Neural progenitor cell (in vitro differentiated cells): ENCODE measurements at regions not wholly inside any gene's neighbourhood (a gene's known extent, or its start where the extent isn't known, plus 50 kb on each side); places are given as distances from the start of the nearest gene placed in this dataset.
A peak's percentile ranks its signal among the peaks of the same experiment; 100 is the strongest.

Experiments
- DNase-seq: peaks from one replicate; pipeline ENCODE4 v3.0.0-alpha.2; 2016; ENCODE audit warnings: low spot score
- H2AFZ ChIP-seq: fragments of 200-600 bp; sonication (generic); replicated peaks from 2 replicates; pipeline ENCODE4 v1.6.1; 2016; ENCODE audit warnings: antibody characterized with exemption
- H3F3A ChIP-seq: fragments of 200-600 bp; sonication (generic); 2 replicates; pipeline ENCODE4 v1.6.1; 2016; ENCODE audit warnings: antibody characterized with exemption, low read depth
- H3K27ac ChIP-seq: fragments of 200-600 bp; sonication (generic); 2 replicates; pipeline ENCODE4 v1.5.1; 2016; ENCODE audit warnings: mild to moderate bottlenecking
- H3K27me3 ChIP-seq: fragments of 200-600 bp; sonication (generic); 2 replicates; pipeline ENCODE4 v1.6.1; 2016; ENCODE audit warnings: mild to moderate bottlenecking, moderate library complexity
- H3K36me3 ChIP-seq: fragments of 200-600 bp; sonication (generic); 2 replicates; pipeline ENCODE4 v1.5.1; 2016
- H3K4me1 ChIP-seq: fragments of 200-600 bp; sonication (generic); 2 replicates; pipeline ENCODE4 v1.6.1; 2016; ENCODE audit warnings: mixed run types
- H3K4me2 ChIP-seq: fragments of 200-600 bp; sonication (generic); 2 replicates; pipeline ENCODE4 v1.6.1; 2016
- H3K4me3 ChIP-seq: fragments of 200-600 bp; sonication (generic); 2 replicates; pipeline ENCODE4 v1.5.1; 2016
- H3K79me2 ChIP-seq: fragments of 200-600 bp; sonication (generic); 2 replicates; pipeline ENCODE4 v1.6.1; 2016; ENCODE audit warnings: low read depth
- H3K9ac ChIP-seq: fragments of 200-600 bp; sonication (generic); 2 replicates; pipeline ENCODE4 v1.6.1; 2016
- H3K9me3 ChIP-seq: fragments of 200-600 bp; sonication (generic); 2 replicates; pipeline ENCODE4 v1.5.1; 2016; ENCODE audit warnings: low read depth
- H4K20me1 ChIP-seq: fragments of 200-600 bp; sonication (generic); 2 replicates; pipeline ENCODE4 v1.6.1; 2016; ENCODE audit warnings: low read depth
- H3K27ac Mint-ChIP-seq: 3 replicates; pipeline ENCODE4 v1.8.0; 2021; ENCODE audit warnings: mixed read lengths
- H3K27me3 Mint-ChIP-seq: 2 replicates; pipeline ENCODE4 v1.8.0; 2022; ENCODE audit warnings: low read depth, mild to moderate bottlenecking, inconsistent platforms, moderate library complexity, mixed read lengths; ENCODE audit not compliant: insufficient read depth
- H3K36me3 Mint-ChIP-seq: 3 replicates; pipeline ENCODE4 v1.8.0; 2021; ENCODE audit warnings: mixed read lengths
- H3K4me1 Mint-ChIP-seq: 3 replicates; pipeline ENCODE4 v1.8.0; 2021; ENCODE audit warnings: mixed read lengths
- H3K4me3 Mint-ChIP-seq: 3 replicates; pipeline ENCODE4 v1.8.0; 2021; ENCODE audit warnings: mild to moderate bottlenecking, moderate library complexity, mixed read lengths
- H3K9me3 Mint-ChIP-seq: 3 replicates; pipeline ENCODE4 v1.8.0; 2020; ENCODE audit warnings: mixed read lengths
- EZH2 ChIP-seq: fragments of 200-600 bp; sonication (generic); IDR thresholded peaks from 2 replicates; pipeline ENCODE4 v1.6.1; 2017; ENCODE audit warnings: antibody characterized with exemption, mild to moderate bottlenecking, moderate library complexity
- EZH2phosphoT487 ChIP-seq: fragments of 200-600 bp; sonication (generic); IDR thresholded peaks from 2 replicates; pipeline ENCODE4 v1.6.1; 2017; ENCODE audit warnings: antibody characterized with exemption
- TF ChIP-seq, protein P1 (sequence below): fragments of 200-600 bp; sonication (generic); IDR thresholded peaks from 2 replicates; pipeline ENCODE4 v1.5.1; 2017; ENCODE audit warnings: antibody characterized with exemption, mild to moderate bottlenecking

DNA sequence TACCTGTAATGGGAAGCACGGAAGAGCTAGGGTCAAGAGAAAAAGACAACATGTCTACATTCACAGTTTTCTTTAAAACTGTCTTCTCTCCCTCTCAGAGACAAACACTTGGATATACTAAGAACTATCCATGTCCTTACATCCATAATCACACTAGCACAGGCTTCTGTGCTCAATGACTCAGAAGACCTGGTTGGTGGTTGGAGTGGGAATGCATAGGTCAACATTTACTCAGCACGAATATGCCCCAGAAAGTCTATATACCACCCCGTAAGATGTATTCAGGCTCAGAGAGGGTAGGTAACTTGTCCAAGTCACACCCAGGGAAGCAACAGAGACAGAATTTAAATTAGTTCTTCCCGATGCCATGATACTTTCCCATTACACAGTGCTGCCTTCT, 891.1 kb downstream of the TUSC7 start:
- no peaks in the 10 kb centered on the region for H3K9me3 ChIP-seq
- no peak overlapping the region for H3K4me2 ChIP-seq
- H3K27me3 ChIP-seq: no peaks in the 10 kb centered on the region
- no peaks in the 10 kb centered on the region for H3F3A ChIP-seq
- Mint-ChIP-seq H3K36me3 (no peaks in the 10 kb centered on the region), H3K9me3 (no peaks in the 10 kb centered on the region), H3K4me1 (peaks cover 17% of the 10 kb centered on the region), H3K27ac (no peak overlapping the region), H3K27me3 (no peaks in the 10 kb centered on the region), H3K4me3 (no peak overlapping the region)
- DNase-seq: no peak
- H3K4me1 ChIP-seq: peaks cover 31% of the 10 kb centered on the region
- no peaks in the 10 kb centered on the region for H4K20me1 ChIP-seq
- H3K79me2 ChIP-seq: no peaks in the 10 kb centered on the region
- H3K27ac ChIP-seq: no peak overlapping the region
- H2AFZ ChIP-seq: no peak overlapping the region
- no peak for TF ChIP-seq EZH2
- no peak for TF ChIP-seq EZH2phosphoT487
- TF ChIP-seq, protein P1, sequence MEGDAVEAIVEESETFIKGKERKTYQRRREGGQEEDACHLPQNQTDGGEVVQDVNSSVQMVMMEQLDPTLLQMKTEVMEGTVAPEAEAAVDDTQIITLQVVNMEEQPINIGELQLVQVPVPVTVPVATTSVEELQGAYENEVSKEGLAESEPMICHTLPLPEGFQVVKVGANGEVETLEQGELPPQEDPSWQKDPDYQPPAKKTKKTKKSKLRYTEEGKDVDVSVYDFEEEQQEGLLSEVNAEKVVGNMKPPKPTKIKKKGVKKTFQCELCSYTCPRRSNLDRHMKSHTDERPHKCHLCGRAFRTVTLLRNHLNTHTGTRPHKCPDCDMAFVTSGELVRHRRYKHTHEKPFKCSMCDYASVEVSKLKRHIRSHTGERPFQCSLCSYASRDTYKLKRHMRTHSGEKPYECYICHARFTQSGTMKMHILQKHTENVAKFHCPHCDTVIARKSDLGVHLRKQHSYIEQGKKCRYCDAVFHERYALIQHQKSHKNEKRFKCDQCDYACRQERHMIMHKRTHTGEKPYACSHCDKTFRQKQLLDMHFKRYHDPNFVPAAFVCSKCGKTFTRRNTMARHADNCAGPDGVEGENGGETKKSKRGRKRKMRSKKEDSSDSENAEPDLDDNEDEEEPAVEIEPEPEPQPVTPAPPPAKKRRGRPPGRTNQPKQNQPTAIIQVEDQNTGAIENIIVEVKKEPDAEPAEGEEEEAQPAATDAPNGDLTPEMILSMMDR: no peak
- no peak overlapping the region for H3K4me3 ChIP-seq
- H3K9ac ChIP-seq: no peak overlapping the region
- H3K36me3 ChIP-seq: no peaks in the 10 kb centered on the region

DNA sequence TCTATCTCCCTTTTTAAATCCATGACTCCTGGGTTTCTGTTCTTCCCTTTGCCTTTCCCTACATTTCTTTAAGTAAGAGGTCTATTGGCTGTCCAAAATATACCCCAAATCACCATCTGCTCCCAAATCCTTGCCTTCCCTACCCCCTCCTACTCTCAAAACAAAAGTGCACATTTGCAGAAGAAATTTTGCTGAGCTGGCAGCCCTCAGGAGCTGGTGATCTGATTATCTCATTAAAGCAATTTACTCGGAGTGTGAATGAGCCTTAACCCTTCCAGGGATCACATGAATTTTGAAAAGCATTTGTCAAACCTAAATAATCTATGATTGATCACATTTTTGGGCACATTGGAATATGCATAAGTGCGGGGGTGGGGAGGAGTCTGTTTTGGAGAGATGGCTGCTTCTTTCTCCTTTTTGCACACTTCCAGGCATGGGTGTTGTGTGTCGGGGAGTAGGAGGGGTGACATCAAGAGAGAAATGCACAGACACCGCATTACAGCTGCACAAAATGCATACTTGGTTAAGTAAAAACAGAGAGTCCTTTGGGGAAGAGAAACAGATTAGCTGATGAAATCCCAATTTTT, 892.6 kb downstream of the TUSC7 start:
- no peak overlapping the region for H3K27ac ChIP-seq
- no peaks in the 10 kb centered on the region for H3K79me2 ChIP-seq
- TF ChIP-seq EZH2: no peak
- TF ChIP-seq EZH2phosphoT487: no peak
- TF ChIP-seq, protein P1: no peak
- no peak for DNase-seq
- Mint-ChIP-seq H3K36me3 (no peaks in the 10 kb centered on the region), H3K27ac (no peak overlapping the region), H3K9me3 (no peaks in the 10 kb centered on the region), H3K27me3 (no peaks in the 10 kb centered on the region), H3K4me3 (no peak overlapping the region), H3K4me1 (peaks cover 17% of the 10 kb centered on the region)
- H3F3A ChIP-seq: no peaks in the 10 kb centered on the region
- no peak overlapping the region for H2AFZ ChIP-seq
- H3K4me3 ChIP-seq: no peak overlapping the region
- H3K27me3 ChIP-seq: no peaks in the 10 kb centered on the region
- H3K9me3 ChIP-seq: no peaks in the 10 kb centered on the region
- H3K4me1 ChIP-seq: peaks cover 31% of the 10 kb centered on the region
- no peaks in the 10 kb centered on the region for H3K36me3 ChIP-seq
- H4K20me1 ChIP-seq: no peaks in the 10 kb centered on the region
- no peak overlapping the region for H3K9ac ChIP-seq
- peak overlapping the region; percentile 41 for H3K4me2 ChIP-seq

DNA sequence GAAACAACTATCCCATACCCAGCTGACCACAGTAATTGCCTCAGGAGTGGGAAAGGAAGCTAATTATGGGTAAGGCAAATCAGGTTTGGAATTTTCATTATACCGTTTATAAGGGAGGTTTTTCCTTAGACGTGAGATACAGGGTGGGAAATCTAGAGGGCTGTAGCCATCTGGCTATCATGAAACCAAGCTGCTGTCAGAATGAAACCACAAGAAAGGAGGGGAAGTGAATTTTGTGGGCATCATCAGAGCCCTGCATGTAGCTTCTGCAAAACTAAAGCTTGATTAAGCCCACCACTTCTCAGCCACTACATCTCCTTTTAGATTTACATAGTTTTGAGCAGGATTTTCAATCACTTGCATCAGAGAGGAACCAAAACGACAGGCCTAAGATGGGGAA, 893.5 kb downstream of the TUSC7 start:
- Histone ChIP-seq H3K4me2 (peak overlapping the region; percentile 41), H3K36me3 (no peaks in the 10 kb centered on the region), H2AFZ (peak overlapping the region; percentile 26), H3K79me2 (no peaks in the 10 kb centered on the region), H3K9ac (no peak overlapping the region), H4K20me1 (no peaks in the 10 kb centered on the region), H3F3A (no peaks in the 10 kb centered on the region), H3K4me3 (no peak overlapping the region), H3K9me3 (no peaks in the 10 kb centered on the region), H3K27ac (peak overlapping the region; percentile 39), H3K27me3 (no peaks in the 10 kb centered on the region), H3K4me1 (peaks cover 31% of the 10 kb centered on the region)
- Mint-ChIP-seq H3K4me3 (no peak overlapping the region), H3K9me3 (no peaks in the 10 kb centered on the region), H3K27me3 (no peaks in the 10 kb centered on the region), H3K36me3 (no peaks in the 10 kb centered on the region), H3K4me1 (peaks cover 17% of the 10 kb centered on the region), H3K27ac (peak overlapping the region; percentile 10)
- TF ChIP-seq, protein P1: no peak
- TF ChIP-seq EZH2phosphoT487 (no peak), EZH2 (no peak)
- no peak for DNase-seq
